ENCODE measurements at regions not wholly inside any gene's neighbourhood (a gene's known extent, or its start where the extent isn't known, plus 50 kb on each side); places are given as distances from the start of the nearest gene placed in this dataset. TPM values are rescaled to one million over a fixed set of nuclear protein-coding genes. Genes with fewer than 3 reads are reported as not detected.

DNA sequence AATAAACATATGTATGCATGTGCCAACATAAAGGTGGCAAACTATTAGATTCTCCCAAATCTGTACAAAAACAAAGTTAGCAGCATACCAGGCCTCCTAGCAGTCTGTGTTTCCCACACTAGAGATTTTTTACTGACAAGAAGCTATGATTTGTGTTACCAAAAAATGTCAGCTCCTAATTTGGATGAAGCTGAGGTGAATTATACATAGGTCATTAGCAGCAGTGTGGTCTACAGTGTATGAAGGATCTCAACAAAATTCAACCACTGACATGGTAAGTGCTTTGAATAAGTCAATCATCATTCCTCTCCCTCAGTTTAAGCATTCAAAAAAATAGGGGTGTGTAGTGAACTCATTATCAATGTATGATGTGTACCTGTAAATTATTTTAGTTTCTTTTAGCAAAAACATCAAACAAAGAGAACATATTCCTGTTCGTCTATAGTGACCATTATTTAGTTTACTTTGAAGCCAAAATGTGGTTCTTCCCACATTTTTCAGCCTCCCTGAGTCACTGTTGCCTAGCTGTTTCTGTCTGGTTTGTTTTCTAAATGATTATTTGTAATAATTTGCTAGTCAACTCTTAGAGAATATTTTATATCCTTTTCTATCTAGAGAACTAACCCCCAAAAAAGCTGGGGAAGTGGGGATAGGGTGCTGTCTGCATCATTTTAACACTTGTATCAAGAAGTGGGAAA, 52.1 kb upstream of the RGMB start:
- in situ Hi-C loops (cut with MboI), result no loop called here
- H3K4me1 ChIP-seq (ENCODE audit: insufficient read depth), result peaks cover 11% of the 10 kb centered on the region
- peak overlapping the region; percentile 29; the same call in 1 of the 2 replicates for H3K9ac ChIP-seq
- TF ChIP-seq EZH2phosphoT487 (IDR thresholded peaks at IDR 0.05; ENCODE audit: insufficient read depth, low read depth) (no peak), EZH2 (IDR thresholded peaks at IDR 0.05; ENCODE audit: insufficient read depth, poor library complexity, severe bottlenecking) (no peak)
- peak overlapping the region; percentile 38; the same call in 1 of the 2 replicates for H3K27ac ChIP-seq
- H3K9me3 ChIP-seq (ENCODE audit: low read depth), result no peaks in the 10 kb centered on the region
- WGBS, 2 experiments (ENCODE audit: low coverage in 1 of 2, low lambda C conversion rate in 2 of 2, missing lambda C conversion rate in 2 of 2), result 40 to 63% methylated on average over 1 of the region's 1 CpG
- no peaks in the 10 kb centered on the region for H4K20me1 ChIP-seq (ENCODE audit: insufficient read depth)
- H3K79me2 ChIP-seq (ENCODE audit: insufficient read depth), result no peaks in the 10 kb centered on the region
- no peaks in the 10 kb centered on the region for H3K36me3 ChIP-seq (ENCODE audit: low read depth)
- H2AFZ ChIP-seq, result peak overlapping the region; percentile 63
- 0 out of 2 replicates have a peak, but pooled peaks cover 3% of the 10 kb centered on the region for H3F3A ChIP-seq (ENCODE audit: insufficient read depth)
- H3K4me2 ChIP-seq (ENCODE audit: unreplicated experiment), result no peak overlapping the region
- DNase-seq, result peak; percentile 59
- H3K27me3 ChIP-seq (replicated peaks; ENCODE audit: insufficient read depth), result no peaks in the 10 kb centered on the region
- no peaks in the 10 kb centered on the region for H3K9me2 ChIP-seq (ENCODE audit: insufficient read depth)
- no peak overlapping the region for H3K4me3 ChIP-seq

DNA sequence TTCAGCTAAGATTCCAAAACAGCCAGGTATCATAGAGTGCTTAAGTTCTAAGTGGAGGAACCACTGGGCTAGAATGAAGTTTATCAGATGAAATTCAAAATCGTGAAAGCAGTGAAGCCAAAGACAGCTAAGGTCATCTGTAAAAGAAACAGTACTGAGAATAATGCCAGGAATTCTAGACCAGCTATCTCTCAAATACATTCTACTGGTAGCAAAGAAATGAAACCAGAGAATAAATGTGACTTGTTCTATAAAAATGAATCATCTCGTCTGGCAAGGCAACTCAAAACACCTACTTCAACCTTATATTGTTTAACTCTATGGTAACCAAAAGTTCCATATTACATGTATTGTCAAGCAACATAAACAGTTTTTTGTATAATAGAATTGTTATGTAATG, 51.3 kb upstream of the RGMB start:
- Histone ChIP-seq H2AFZ (peak overlapping the region; percentile 63), H3K4me3 (no peak overlapping the region), H3K9me3 (ENCODE audit: low read depth) (no peaks in the 10 kb centered on the region), H3K9ac (no peak overlapping the region), H3K79me2 (ENCODE audit: insufficient read depth) (no peaks in the 10 kb centered on the region), H3K36me3 (ENCODE audit: low read depth) (no peaks in the 10 kb centered on the region), H4K20me1 (ENCODE audit: insufficient read depth) (no peaks in the 10 kb centered on the region), H3K9me2 (ENCODE audit: insufficient read depth) (no peaks in the 10 kb centered on the region), H3K27ac (peak overlapping the region; percentile 38; the same call in 1 of the 2 replicates), H3F3A (ENCODE audit: insufficient read depth) (0 out of 2 replicates have a peak, but pooled peaks cover 3% of the 10 kb centered on the region), H3K4me1 (ENCODE audit: insufficient read depth) (peaks cover 11% of the 10 kb centered on the region), H3K4me2 (ENCODE audit: unreplicated experiment) (no peak overlapping the region), H3K27me3 (replicated peaks; ENCODE audit: insufficient read depth) (no peaks in the 10 kb centered on the region)
- WGBS, 2 experiments (ENCODE audit: low coverage in 1 of 2, low lambda C conversion rate in 2 of 2, missing lambda C conversion rate in 2 of 2), result 76 to 77% methylated on average over 2 of the region's 2 CpGs
- TF ChIP-seq EZH2 (IDR thresholded peaks at IDR 0.05; ENCODE audit: insufficient read depth, poor library complexity, severe bottlenecking) (no peak), EZH2phosphoT487 (IDR thresholded peaks at IDR 0.05; ENCODE audit: insufficient read depth, low read depth) (no peak)
- DNase-seq, result peak; percentile 4
- in situ Hi-C loops (cut with MboI), result no loop called here

GRCh38 chr5:98723061-98723460, 50.4 kb upstream of the RGMB start:
- Histone ChIP-seq H3K9me3 (ENCODE audit: low read depth) (no peaks in the 10 kb centered on the region), H3K4me2 (ENCODE audit: unreplicated experiment) (no peak overlapping the region), H3K4me3 (no peak overlapping the region), H3K4me1 (ENCODE audit: insufficient read depth) (peaks cover 11% of the 10 kb centered on the region), H2AFZ (no peak overlapping the region), H3K27ac (no peak overlapping the region), H3F3A (ENCODE audit: insufficient read depth) (0 out of 2 replicates have a peak, but pooled peaks cover 3% of the 10 kb centered on the region), H3K9ac (no peak overlapping the region), H3K79me2 (ENCODE audit: insufficient read depth) (no peaks in the 10 kb centered on the region), H3K9me2 (ENCODE audit: insufficient read depth) (no peaks in the 10 kb centered on the region), H3K36me3 (ENCODE audit: low read depth) (no peaks in the 10 kb centered on the region), H4K20me1 (ENCODE audit: insufficient read depth) (no peaks in the 10 kb centered on the region), H3K27me3 (replicated peaks; ENCODE audit: insufficient read depth) (no peaks in the 10 kb centered on the region)
- no peak for DNase-seq
- in situ Hi-C loops (cut with MboI), result no loop called here
- no peak for TF ChIP-seq EZH2phosphoT487 (IDR thresholded peaks at IDR 0.05; ENCODE audit: insufficient read depth, low read depth)
- no peak for TF ChIP-seq EZH2 (IDR thresholded peaks at IDR 0.05; ENCODE audit: insufficient read depth, poor library complexity, severe bottlenecking)
- WGBS, 2 experiments (ENCODE audit: low coverage in 1 of 2, low lambda C conversion rate in 2 of 2, missing lambda C conversion rate in 2 of 2), result 75 to 80% methylated on average over 2 of the region's 2 CpGs

Small RNAs in the stretch of these regions (small RNA-seq; reads per million reads assigned to genes)
- gene AC008834.1 (ENCODE audit: low read depth, low replicate concordance) (not detected), gene AC074133.1 (ENCODE audit: low read depth, low replicate concordance) (not detected), gene MRPS35P2 (ENCODE audit: low read depth, low replicate concordance) (not detected)

Measured in GM23248 (cell line).